Keratinocyte (primary cell): ENCODE measurements at regions not wholly inside any gene's neighbourhood (a gene's known extent, or its start where the extent isn't known, plus 50 kb on each side); places are given as distances from the start of the nearest gene placed in this dataset.

Experiments
- DNase-seq: peaks from one replicate; pipeline ENCODE4 v3.0.0-alpha.2; 2011; ENCODE audit warnings: low read depth, missing footprints, low spot score
- FAIRE-seq: peaks from 2 replicates; lab custom pipeline; 2011; peaks lifted over from hg19 to GRCh38; lab: Jason Lieb, UNC
- H2AFZ ChIP-seq: 2 replicates; pipeline ENCODE4 v1.6.0; 2012; ENCODE audit warnings: low read length, control low read depth, inconsistent platforms; ENCODE audit not compliant: control insufficient read depth
- H3K27ac ChIP-seq: 2 replicates; pipeline ENCODE4 v1.5.1; 2011; ENCODE audit warnings: low read length; ENCODE audit not compliant: control insufficient read depth, insufficient read depth
- H3K27me3 ChIP-seq: 3 replicates; pipeline ENCODE4 v1.6.0; 2011; ENCODE audit warnings: low read length; ENCODE audit not compliant: control insufficient read depth, insufficient read depth; ENCODE audit errors: extremely low read depth
- H3K36me3 ChIP-seq, 2 experiments: 2 replicates in 1 of 2; 3 replicates in 1 of 2; pipeline ENCODE4 v1.5.1; 2011; ENCODE audit warnings: low read length in 2 of 2, mild to moderate bottlenecking in 1 of 2; ENCODE audit not compliant: control insufficient read depth in 2 of 2, insufficient read depth in 2 of 2; ENCODE audit errors: extremely low read depth in 1 of 2
- H3K4me1 ChIP-seq: 3 replicates; pipeline ENCODE4 v1.5.1; 2011; ENCODE audit warnings: low read length; ENCODE audit not compliant: control insufficient read depth, insufficient read depth; ENCODE audit errors: extremely low read depth
- H3K4me2 ChIP-seq: 3 replicates; pipeline ENCODE4 v1.6.0; 2011; ENCODE audit warnings: low read depth, low read length; ENCODE audit not compliant: control insufficient read depth, insufficient read depth; ENCODE audit errors: extremely low read depth
- H3K4me3 ChIP-seq, 3 experiments: fragments of 200-600 bp in 1 of 3; sonication (generic) in 1 of 3; 2 replicates in 2 of 3; 3 replicates in 1 of 3; pipeline ENCODE4 v1.5.1; 2011 to 2016; ENCODE audit warnings: low read length in 3 of 3, mild to moderate bottlenecking in 3 of 3, control low read depth in 2 of 3, inconsistent platforms in 1 of 3, low read depth in 1 of 3, mixed read lengths in 1 of 3, mixed run types in 1 of 3, moderate library complexity in 1 of 3; ENCODE audit not compliant: control insufficient read depth in 2 of 3, insufficient read depth in 2 of 3; ENCODE audit errors: extremely low read depth in 1 of 3
- H3K79me2 ChIP-seq: 2 replicates; pipeline ENCODE4 v1.6.0; 2012; ENCODE audit warnings: low read length; ENCODE audit not compliant: control insufficient read depth, insufficient read depth
- H3K9ac ChIP-seq: 3 replicates; pipeline ENCODE4 v1.6.0; 2011; ENCODE audit warnings: low read length; ENCODE audit not compliant: control insufficient read depth, insufficient read depth; ENCODE audit errors: extremely low read depth
- H3K9me1 ChIP-seq: 3 replicates; pipeline ENCODE4 v1.6.0; 2011; ENCODE audit warnings: low read length; ENCODE audit not compliant: control insufficient read depth, insufficient read depth; ENCODE audit errors: extremely low read depth
- H3K9me3 ChIP-seq: 2 replicates; pipeline ENCODE4 v1.5.1; 2012; ENCODE audit warnings: low read depth, low read length; ENCODE audit not compliant: control insufficient read depth
- H4K20me1 ChIP-seq: 3 replicates; pipeline ENCODE4 v1.6.0; 2011; ENCODE audit warnings: low read length; ENCODE audit not compliant: control insufficient read depth, insufficient read depth; ENCODE audit errors: extremely low read depth
- EZH2 ChIP-seq: IDR thresholded peaks from one replicate; pipeline ENCODE4 v1.6.1; 2012; ENCODE audit warnings: inconsistent platforms, mild to moderate bottlenecking, low read length, moderate library complexity
- dilution Hi-C: fragments of 300-500 bp; cut with MboI; formaldehyde crosslinking; loops from one replicate; pipeline ENCODE4 v1.7.0; 2020; ENCODE audit warnings: low sequenced_read_pairs; ENCODE audit not compliant: extremely low pct_ligation_motif_present
- TF ChIP-seq, protein P1 (sequence below), 3 experiments: IDR thresholded peaks in 1 of 3; conservative IDR thresholded peaks in 1 of 3; optimal IDR thresholded peaks in 1 of 3; 2 replicates in 2 of 3; 3 replicates in 1 of 3; pipeline versions ENCODE3 to v1.5.1; 2011; ENCODE audit warnings: low read length in 3 of 3, mild to moderate bottlenecking in 3 of 3, moderate library complexity in 2 of 3, control low read depth in 1 of 3, inconsistent platforms in 1 of 3; ENCODE audit not compliant: insufficient read depth in 2 of 3; ENCODE audit errors: extremely low read depth in 1 of 3

DNA sequence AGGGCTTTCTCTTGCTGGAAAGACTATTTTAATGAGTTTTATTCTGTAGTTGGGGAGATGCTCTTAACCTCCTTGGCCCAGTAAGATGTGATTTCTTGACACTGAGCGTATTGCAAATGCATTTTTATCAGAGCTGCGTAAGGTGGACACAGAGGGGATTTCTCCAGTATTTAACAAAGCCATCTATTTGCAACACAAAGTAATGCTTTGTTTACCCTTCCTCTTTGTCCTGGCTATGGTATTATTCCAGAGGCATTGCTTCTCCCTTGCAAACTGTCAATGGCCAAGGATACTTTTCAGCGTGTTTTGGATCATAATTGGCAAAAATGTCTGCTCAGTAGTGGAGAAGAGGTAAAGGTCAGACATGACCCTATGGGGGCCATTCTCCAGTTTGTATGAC is 90.8 kb upstream of the PIK3C3 start:
- Histone ChIP-seq H3K9me1 (no peaks in the 10 kb centered on the region), H3K79me2 (no peaks in the 10 kb centered on the region), H4K20me1 (no peaks in the 10 kb centered on the region), H2AFZ (no peak overlapping the region), H3K27ac (no peak overlapping the region), H3K27me3 (no peaks in the 10 kb centered on the region), H3K4me1 (peaks cover 3% of the 10 kb centered on the region), H3K4me3 (no peak overlapping the region), H3K9ac (no peak overlapping the region), H3K9me3 (no peaks in the 10 kb centered on the region), H3K36me3 (no peaks in the 10 kb centered on the region), H3K4me2 (no peak overlapping the region)
- no peak for FAIRE-seq
- DNase-seq = no peak
- TF ChIP-seq, protein P1, sequence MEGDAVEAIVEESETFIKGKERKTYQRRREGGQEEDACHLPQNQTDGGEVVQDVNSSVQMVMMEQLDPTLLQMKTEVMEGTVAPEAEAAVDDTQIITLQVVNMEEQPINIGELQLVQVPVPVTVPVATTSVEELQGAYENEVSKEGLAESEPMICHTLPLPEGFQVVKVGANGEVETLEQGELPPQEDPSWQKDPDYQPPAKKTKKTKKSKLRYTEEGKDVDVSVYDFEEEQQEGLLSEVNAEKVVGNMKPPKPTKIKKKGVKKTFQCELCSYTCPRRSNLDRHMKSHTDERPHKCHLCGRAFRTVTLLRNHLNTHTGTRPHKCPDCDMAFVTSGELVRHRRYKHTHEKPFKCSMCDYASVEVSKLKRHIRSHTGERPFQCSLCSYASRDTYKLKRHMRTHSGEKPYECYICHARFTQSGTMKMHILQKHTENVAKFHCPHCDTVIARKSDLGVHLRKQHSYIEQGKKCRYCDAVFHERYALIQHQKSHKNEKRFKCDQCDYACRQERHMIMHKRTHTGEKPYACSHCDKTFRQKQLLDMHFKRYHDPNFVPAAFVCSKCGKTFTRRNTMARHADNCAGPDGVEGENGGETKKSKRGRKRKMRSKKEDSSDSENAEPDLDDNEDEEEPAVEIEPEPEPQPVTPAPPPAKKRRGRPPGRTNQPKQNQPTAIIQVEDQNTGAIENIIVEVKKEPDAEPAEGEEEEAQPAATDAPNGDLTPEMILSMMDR (optimal IDR thresholded peaks at IDR 0.05 in 1 of 3, IDR thresholded peaks at IDR 0.05 in 1 of 3, conservative IDR thresholded peaks at IDR 0.05 in 1 of 3; ENCODE audit: extremely low read depth in 1 of 3, insufficient read depth in 2 of 3, low read length in 3 of 3) = no peak
- no peak for TF ChIP-seq EZH2
- dilution Hi-C loops = no loop called here

DNA sequence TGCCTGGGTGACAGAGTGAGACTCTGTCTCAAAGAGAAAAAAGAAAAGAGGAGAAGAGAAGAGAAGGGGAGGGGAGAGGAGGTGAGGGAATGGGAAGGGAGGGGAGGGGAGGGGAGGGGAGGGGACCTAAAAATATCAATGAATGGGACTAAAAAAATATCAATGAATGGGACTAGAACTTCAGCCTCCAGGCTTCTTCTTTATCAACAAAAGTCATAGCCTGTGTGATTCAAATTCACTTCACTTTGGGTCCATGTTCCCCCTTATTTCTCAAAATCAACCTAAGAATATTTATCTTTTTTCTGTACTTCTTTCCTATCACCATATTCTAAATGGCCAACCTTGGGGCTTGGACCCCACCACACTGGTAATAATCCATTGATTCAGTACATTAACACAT is 92.1 kb upstream of the PIK3C3 start:
- no peak overlapping the region for H3K9ac ChIP-seq
- dilution Hi-C loops = no loop called here
- H3K27me3 ChIP-seq = no peaks in the 10 kb centered on the region
- no peak for FAIRE-seq
- no peaks in the 10 kb centered on the region for H3K79me2 ChIP-seq
- no peak for TF ChIP-seq EZH2
- TF ChIP-seq, protein P1 (optimal IDR thresholded peaks at IDR 0.05 in 1 of 3, IDR thresholded peaks at IDR 0.05 in 1 of 3, conservative IDR thresholded peaks at IDR 0.05 in 1 of 3; ENCODE audit: extremely low read depth in 1 of 3, insufficient read depth in 2 of 3, low read length in 3 of 3) = no peak
- no peak overlapping the region for H3K4me2 ChIP-seq
- no peaks in the 10 kb centered on the region for H3K9me1 ChIP-seq
- H3K9me3 ChIP-seq = no peaks in the 10 kb centered on the region
- H3K27ac ChIP-seq = no peak overlapping the region
- H2AFZ ChIP-seq = no peak overlapping the region
- H3K36me3 ChIP-seq = no peaks in the 10 kb centered on the region
- H3K4me3 ChIP-seq = no peak overlapping the region
- no peaks in the 10 kb centered on the region for H4K20me1 ChIP-seq
- no peaks in the 10 kb centered on the region for H3K4me1 ChIP-seq
- no peak for DNase-seq
